ENCODE measurements at regions not wholly inside any gene's neighbourhood (a gene's known extent, or its start where the extent isn't known, plus 50 kb on each side); places are given as distances from the start of the nearest gene placed in this dataset.

GRCh38 chr18:13992826-13993540, 77.6 kb upstream of the MC2R start:
- WGBS (ENCODE audit: low lambda C conversion rate), result 10% methylated on average over 3 of the region's 3 CpGs
- no peaks in the 10 kb centered on the region for H4K20me1 ChIP-seq (ENCODE audit: insufficient read depth)
- H3K4me3 ChIP-seq (ENCODE audit: low read depth in 2 of 2, low read length in 1 of 2), result no peak overlapping the region
- DNase-seq, result no peak
- no peaks in the 10 kb centered on the region for H3K79me2 ChIP-seq (ENCODE audit: insufficient read depth)
- no peaks in the 10 kb centered on the region for H3K9me2 ChIP-seq
- no peak overlapping the region for H2AFZ ChIP-seq (ENCODE audit: low read depth)
- no peaks in the 10 kb centered on the region for H3K9me3 ChIP-seq
- TF ChIP-seq PBX3 (IDR thresholded peaks at IDR 0.05) (no peak), NFIC (IDR thresholded peaks at IDR 0.05; ENCODE audit: borderline replicate concordance) (no peak), RCOR1 (IDR thresholded peaks at IDR 0.05; ENCODE audit: low read length) (no peak), ZBTB33 (IDR thresholded peaks at IDR 0.05; ENCODE audit: borderline replicate concordance, low read depth) (no peak)
- POLR2A ChIA-PET, result no interaction called here
- no peak overlapping the region for H3K9ac ChIP-seq
- H3K4me2 ChIP-seq, result no peak overlapping the region
- no peaks in the 10 kb centered on the region for H3K27me3 ChIP-seq (ENCODE audit: insufficient read depth)
- H3K4me1 ChIP-seq (ENCODE audit: control insufficient read depth in 1 of 2, insufficient read depth in 2 of 2, low read depth in 1 of 2, low read length in 1 of 2), result no peaks in the 10 kb centered on the region
- H3K27ac ChIP-seq (ENCODE audit: low read depth in 2 of 2, low read length in 1 of 2), result no peak overlapping the region
- no peaks in the 10 kb centered on the region for H3K36me3 ChIP-seq (replicated peaks in 1 of 2; ENCODE audit: control insufficient read depth in 1 of 2, insufficient read depth in 2 of 2, low read length in 1 of 2)
- H3F3A ChIP-seq (replicated peaks; ENCODE audit: insufficient read depth), result no peaks in the 10 kb centered on the region
- CTCF ChIA-PET, result no interaction called here

- H3K36me3 ChIP-seq (replicated peaks in 1 of 2; ENCODE audit: control insufficient read depth in 1 of 2, insufficient read depth in 2 of 2, low read length in 1 of 2), result no peaks in the 10 kb centered on the region
- no peaks in the 10 kb centered on the region for H4K20me1 ChIP-seq (ENCODE audit: insufficient read depth)
- no peaks in the 10 kb centered on the region for H3K4me1 ChIP-seq (ENCODE audit: control insufficient read depth in 1 of 2, insufficient read depth in 2 of 2, low read depth in 1 of 2, low read length in 1 of 2)
- ChIA-PET CTCF (no interaction called here), POLR2A (no interaction called here)
- no peak overlapping the region for H3K4me2 ChIP-seq
- H3K27me3 ChIP-seq (ENCODE audit: insufficient read depth), result no peaks in the 10 kb centered on the region
- no peak for DNase-seq
- TF ChIP-seq TAF1 (IDR thresholded peaks at IDR 0.05; ENCODE audit: borderline replicate concordance, low read depth, low read length), result no peak
- TF ChIP-seq RCOR1 (IDR thresholded peaks at IDR 0.05; ENCODE audit: low read length), result no peak
- TF ChIP-seq YY1 (IDR thresholded peaks at IDR 0.05; ENCODE audit: low read depth), result no peak
- TF ChIP-seq EP300 (IDR thresholded peaks at IDR 0.05; ENCODE audit: borderline replicate concordance in 1 of 2, low read depth in 1 of 2, low read length in 1 of 2), result no peak
- TF ChIP-seq FOSL2 (IDR thresholded peaks at IDR 0.05; ENCODE audit: borderline replicate concordance, low read depth), result no peak
- TF ChIP-seq RAD21 (IDR thresholded peaks at IDR 0.05; ENCODE audit: low read length), result no peak
- TF ChIP-seq CHD2 (IDR thresholded peaks at IDR 0.05; ENCODE audit: low read length, partially characterized antibody), result no peak
- no peak for TF ChIP-seq SIN3A (IDR thresholded peaks at IDR 0.05; ENCODE audit: borderline replicate concordance, low read depth, low read length)
- TF ChIP-seq NFIC (IDR thresholded peaks at IDR 0.05; ENCODE audit: borderline replicate concordance), result no peak
- TF ChIP-seq PBX3 (IDR thresholded peaks at IDR 0.05), result no peak
- no peak for TF ChIP-seq RFX5 (IDR thresholded peaks at IDR 0.05; ENCODE audit: low read length)
- no peak for TF ChIP-seq ZBTB33 (IDR thresholded peaks at IDR 0.05; ENCODE audit: borderline replicate concordance, low read depth)
- no peak for TF ChIP-seq TCF12 (IDR thresholded peaks at IDR 0.05)
- TF ChIP-seq EZH2phosphoT487 (IDR thresholded peaks at IDR 0.05; ENCODE audit: borderline replicate concordance, low read depth), result no peak
- no peaks in the 10 kb centered on the region for H3K9me2 ChIP-seq
- H3F3A ChIP-seq (replicated peaks; ENCODE audit: insufficient read depth), result no peaks in the 10 kb centered on the region
- H3K9me3 ChIP-seq, result no peaks in the 10 kb centered on the region
- H3K79me2 ChIP-seq (ENCODE audit: insufficient read depth), result no peaks in the 10 kb centered on the region
- no peak overlapping the region for H3K27ac ChIP-seq (ENCODE audit: low read depth in 2 of 2, low read length in 1 of 2)
- no peak overlapping the region for H2AFZ ChIP-seq (ENCODE audit: low read depth)
- no peak overlapping the region for H3K4me3 ChIP-seq (ENCODE audit: low read depth in 2 of 2, low read length in 1 of 2)
- no peak overlapping the region for H3K9ac ChIP-seq
Measured at GRCh38 chr18:13989199-13989598, 73.9 kb upstream of the MC2R start.

Data from SK-N-SH (cell line).